Stomach smooth muscle (tissue), 2 donors: ENCODE measurements at regions not wholly inside any gene's neighbourhood (a gene's known extent, or its start where the extent isn't known, plus 50 kb on each side); places are given as distances from the start of the nearest gene placed in this dataset.

Experiments used
- H3K27ac ChIP-seq: one replicate; pipeline ENCODE4 v1.7.0; 2013; ENCODE audit warnings: mild to moderate bottlenecking, low read length, inconsistent platforms
- H3K27me3 ChIP-seq, 2 donors: one replicate each; pipeline ENCODE4 v1.7.0; 2013; ENCODE audit warnings: low read length in 2 of 2; ENCODE audit not compliant: insufficient read depth in 2 of 2, control insufficient read depth in 1 of 2
- H3K36me3 ChIP-seq, 2 donors: one replicate each; pipeline ENCODE4 v1.7.0; 2013; ENCODE audit warnings: low read length in 2 of 2; ENCODE audit not compliant: control insufficient read depth in 2 of 2, insufficient read depth in 2 of 2
- H3K4me1 ChIP-seq: one replicate; pipeline ENCODE4 v1.7.0; 2013; ENCODE audit warnings: low read length; ENCODE audit not compliant: control insufficient read depth, insufficient read depth
- H3K4me3 ChIP-seq, 2 donors: one replicate each; pipeline ENCODE4 v1.7.0; 2013; ENCODE audit warnings: low read length in 2 of 2
- H3K9ac ChIP-seq, 2 donors: one replicate each; pipeline ENCODE4 v1.7.0; 2013; ENCODE audit warnings: low read length in 2 of 2, mild to moderate bottlenecking in 1 of 2
- H3K9me3 ChIP-seq, 2 donors: one replicate each; pipeline ENCODE4 v1.7.0; 2013; ENCODE audit warnings: low read length in 2 of 2; ENCODE audit not compliant: control insufficient read depth in 2 of 2
- donor health status: healthy.
- donor health status: Pancreatic carcinoma.

DNA sequence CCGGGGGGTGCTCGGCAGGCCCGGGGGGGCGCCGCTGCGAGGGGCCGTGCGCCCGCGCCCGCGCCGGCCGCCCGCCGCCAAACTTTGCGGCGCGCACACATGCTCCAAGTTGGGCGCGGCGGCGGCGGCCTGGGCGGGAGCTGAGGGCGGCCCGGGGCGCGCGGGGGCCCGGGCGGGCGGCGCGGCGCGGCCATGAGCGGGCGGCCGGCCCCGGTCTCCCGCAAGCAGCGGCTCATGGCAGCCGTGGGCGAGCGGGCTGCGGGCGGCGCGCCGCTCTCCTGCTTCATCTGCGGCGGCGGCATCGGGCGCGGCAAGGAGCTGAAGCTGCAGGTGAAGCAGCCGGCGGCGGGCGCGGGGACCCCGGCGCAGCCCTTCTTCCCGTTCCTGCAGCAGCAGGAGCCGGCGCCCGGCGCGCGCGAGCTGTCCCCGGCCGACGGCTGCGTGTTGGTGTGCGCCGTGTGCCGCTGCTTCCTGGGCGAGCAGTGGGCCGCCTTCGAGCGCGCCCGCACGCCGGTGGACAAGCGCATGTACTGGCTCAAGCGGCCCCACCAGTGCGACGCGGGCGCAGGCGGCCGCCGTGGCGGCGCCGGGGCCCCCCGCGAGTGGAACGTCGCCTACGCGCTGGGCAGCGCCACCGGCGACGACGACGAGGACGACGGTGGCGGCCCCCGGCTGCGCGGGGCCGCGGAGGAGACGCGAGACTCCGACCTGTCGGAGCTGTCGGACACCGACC lies 57.2 kb upstream of the CIBAR2 start:
- peaks cover 77% of the 10 kb centered on the region for H3K4me1 ChIP-seq
- H3K9ac ChIP-seq, result no peak overlapping the region
- peak overlapping the region in 1 of 2 donors; percentile 71 for H3K4me3 ChIP-seq

DNA sequence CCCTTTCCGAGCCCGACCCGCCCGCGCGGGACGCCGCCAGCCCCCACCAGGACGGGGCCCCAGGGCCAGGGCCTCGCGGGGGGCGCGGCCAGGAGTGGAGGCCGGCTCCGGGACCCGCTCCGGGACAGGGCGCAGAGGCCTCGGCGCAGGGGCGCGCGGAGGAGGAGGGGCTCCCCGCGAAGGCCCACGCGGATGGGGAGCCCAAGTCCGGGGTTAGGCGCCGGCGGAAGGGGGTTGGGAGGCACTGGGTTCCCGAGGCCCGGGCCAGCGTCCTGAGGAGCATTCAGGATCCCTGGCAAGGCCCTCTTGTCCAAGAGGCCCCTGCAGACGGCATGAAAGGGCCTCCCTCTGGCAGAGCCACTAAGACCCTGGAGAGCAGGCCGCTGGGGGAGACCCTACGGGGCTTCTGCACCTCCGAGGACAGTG lies 57.8 kb upstream of the CIBAR2 start:
- H3K27ac ChIP-seq, result no peak overlapping the region
- no peaks in the 10 kb centered on the region for H3K36me3 ChIP-seq
- H3K4me1 ChIP-seq, result peaks cover 76% of the 10 kb centered on the region
- no peak overlapping the region for H3K9ac ChIP-seq
- H3K4me3 ChIP-seq, result peak overlapping the region in 1 of 2 donors; percentile 71
- no peaks in the 10 kb centered on the region for H3K9me3 ChIP-seq
- no peaks in the 10 kb centered on the region for H3K27me3 ChIP-seq

More for the DNA sequence above, 57.2 kb upstream of the CIBAR2 start:
- Histone ChIP-seq H3K9me3 (no peaks in the 10 kb centered on the region), H3K36me3 (no peaks in the 10 kb centered on the region), H3K27ac (no peak overlapping the region), H3K27me3 (no peaks in the 10 kb centered on the region)

DNA sequence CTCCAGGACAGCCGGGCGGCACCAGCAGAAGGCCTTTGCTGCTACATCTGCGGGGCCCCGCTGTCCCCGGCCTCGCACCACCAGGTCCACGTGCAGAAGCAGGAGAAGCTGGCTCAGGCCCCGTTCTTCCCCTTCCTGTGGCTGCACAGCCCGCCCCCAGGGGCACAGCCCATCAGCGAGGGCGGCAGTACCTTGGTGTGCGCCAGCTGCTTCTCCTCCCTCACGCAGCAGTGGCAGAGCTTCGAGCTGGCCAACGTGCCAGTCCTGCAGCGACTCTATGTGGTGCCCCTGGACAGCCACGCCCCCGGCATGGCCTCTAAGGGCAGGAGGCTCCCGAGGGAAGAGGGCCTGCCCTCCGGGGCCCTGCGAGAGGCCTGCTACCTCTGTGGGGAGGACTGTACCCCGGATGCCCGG lies 58.3 kb upstream of the CIBAR2 start:
- Histone ChIP-seq H3K4me1 (peaks cover 76% of the 10 kb centered on the region), H3K27ac (no peak overlapping the region), H3K27me3 (no peaks in the 10 kb centered on the region), H3K9ac (no peak overlapping the region), H3K9me3 (no peaks in the 10 kb centered on the region), H3K36me3 (no peaks in the 10 kb centered on the region), H3K4me3 (peak overlapping the region in 1 of 2 donors; percentile 71)

DNA sequence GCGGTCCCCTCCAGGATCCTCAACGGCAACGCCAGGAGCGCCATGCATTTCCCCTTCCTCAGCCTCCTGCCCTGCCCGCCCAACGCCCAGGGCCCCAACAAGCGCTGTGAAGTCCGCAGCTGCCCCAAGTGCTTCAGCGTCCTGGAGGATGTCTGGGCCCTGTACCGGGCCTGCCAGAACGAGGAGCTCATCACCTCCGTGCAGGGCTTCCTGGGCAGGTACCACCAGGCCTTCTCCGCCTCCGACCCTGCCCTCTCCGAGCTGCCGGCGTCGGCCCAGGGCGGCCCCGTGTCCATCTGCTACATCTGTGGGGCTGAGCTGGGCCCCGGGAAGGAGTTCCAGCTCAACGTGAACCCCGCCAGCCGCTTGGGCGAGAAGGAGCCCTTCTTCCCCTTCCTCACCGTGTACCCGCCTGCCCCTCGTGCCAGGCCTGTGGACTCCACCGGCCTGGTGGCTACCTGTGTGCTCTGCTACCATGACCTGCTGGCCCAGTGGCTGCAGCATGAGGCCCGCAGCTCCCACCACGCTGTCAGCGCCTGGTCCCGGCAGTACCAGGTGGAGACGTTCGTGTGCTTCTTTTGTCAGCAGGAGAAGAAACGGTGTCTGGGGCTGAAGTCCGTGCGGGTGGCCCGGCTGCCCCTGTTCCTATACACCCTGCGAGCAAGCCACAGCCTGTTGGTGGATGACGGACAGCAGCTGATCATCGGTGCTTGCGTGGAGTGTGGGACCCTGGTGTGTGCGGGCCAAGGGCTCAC lies 58.9 kb upstream of the CIBAR2 start:
- Histone ChIP-seq H3K9ac (no peak overlapping the region), H3K36me3 (no peaks in the 10 kb centered on the region), H3K27me3 (no peaks in the 10 kb centered on the region), H3K4me3 (peak overlapping the region; percentile 18 to 71), H3K4me1 (peaks cover 75% of the 10 kb centered on the region), H3K27ac (no peak overlapping the region), H3K9me3 (no peaks in the 10 kb centered on the region)

DNA sequence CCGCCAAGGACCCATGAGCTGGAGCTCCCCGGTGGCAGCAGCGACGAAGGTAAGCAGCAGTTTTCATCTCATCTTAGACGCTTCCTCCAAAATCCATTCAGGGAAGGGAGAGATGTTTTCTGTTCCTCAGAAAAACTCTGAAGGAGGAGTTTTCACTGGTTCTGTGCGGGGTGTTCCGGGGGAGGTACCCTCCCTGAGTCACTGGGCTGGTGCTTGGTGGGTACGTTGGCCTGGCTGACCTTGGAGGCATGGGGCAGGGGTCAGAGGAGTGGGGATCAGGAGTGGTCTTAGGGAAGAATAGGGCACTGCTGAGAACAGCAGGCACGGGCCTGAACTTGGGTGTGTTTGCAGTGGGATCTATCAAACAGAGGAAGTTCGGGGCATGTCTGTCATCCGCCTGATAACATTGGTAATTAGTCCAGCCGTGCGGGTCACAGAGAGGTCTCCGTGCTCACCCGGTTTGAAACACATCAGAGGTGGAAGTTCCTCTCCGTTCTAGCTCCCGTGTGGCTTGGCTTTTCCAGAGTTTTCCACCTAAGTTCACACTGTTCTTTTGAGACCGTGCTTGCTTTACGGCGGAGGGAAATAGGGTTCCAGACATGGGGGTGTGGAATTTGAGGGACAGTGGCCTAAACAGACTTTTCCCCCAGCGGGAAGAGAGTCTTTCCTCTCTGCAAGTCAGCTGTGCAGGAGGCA lies 59.6 kb upstream of the CIBAR2 start:
- Histone ChIP-seq H3K27ac (no peak overlapping the region), H3K4me3 (peak overlapping the region; percentile 18 to 71), H3K9me3 (no peaks in the 10 kb centered on the region), H3K36me3 (no peaks in the 10 kb centered on the region), H3K27me3 (no peaks in the 10 kb centered on the region), H3K9ac (peak overlapping the region in 1 of 2 donors; percentile 36), H3K4me1 (peaks cover 77% of the 10 kb centered on the region)

DNA sequence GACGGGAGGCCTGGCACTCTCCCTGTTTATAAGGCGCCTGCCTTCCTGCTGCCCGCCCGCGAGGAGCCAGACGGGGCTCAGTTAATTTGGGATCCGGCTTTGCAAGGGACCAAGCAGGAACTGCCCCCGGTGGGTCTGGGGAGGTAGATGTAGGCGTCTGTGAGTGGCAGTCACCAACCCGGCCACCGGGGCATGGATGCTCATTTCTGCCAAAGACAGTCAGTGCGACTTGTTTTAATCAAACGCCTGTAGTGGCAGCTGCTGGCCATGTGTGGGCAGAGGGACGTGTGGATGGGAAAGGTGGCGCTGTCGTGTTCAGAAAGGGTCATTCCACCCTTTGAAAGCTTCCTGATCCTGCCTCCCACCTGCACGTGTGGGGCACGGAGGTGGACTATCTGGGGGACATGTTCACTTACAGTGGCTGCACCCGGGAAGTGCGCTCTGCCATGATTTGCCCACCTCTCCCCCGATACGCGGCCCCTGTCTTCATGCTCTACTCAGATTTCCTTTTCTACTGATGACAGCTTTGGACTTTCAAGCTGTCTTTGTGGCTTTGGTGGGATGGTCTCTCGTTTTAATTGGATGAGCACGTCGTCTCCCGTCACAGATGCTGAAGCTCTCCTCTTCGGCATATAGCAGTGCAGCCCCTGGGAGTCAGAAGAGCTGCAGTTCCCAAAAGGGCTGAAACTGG lies 60.3 kb upstream of the CIBAR2 start:
- Histone ChIP-seq H3K27ac (no peak overlapping the region), H3K4me3 (peak overlapping the region; percentile 9 to 71)

DNA sequence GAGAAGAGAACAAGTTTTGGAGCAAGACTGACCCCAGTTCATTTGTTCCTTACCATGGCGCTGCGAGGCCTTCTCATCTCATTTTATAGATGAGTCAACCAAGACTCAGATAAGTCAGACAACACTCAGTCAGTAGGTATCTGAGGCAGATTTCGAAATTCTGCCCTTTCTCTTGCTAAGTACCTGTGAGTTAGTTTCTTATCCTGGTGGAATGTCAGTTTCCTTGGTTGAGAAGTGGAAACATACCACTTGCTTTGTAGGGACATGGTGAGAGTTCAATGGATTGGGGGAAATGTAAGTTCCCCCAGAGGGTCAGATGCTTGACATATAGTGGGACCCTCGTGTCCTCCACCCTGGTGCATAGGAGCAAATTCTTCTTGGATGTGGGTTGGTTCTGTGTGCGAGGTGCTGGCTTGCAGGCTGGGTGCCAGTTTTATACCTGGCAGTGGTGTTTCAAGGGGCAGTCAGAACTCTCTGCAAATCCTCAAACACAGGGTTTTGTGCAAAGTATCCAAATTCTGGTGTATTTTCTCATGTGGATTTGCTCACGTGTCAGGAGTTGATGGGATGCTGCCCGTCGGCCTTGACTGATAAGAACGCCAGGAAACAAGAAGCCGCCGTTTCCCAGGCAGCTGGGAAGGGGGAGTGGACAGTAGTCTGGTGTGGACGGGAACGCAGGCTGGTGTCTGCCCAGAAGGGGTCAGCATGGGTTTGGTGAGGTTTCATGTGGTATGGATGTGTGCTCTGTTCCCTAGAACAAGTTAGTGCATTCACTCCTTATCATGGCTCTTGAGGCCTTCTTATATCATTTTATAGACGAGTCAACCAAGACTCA lies 61.1 kb upstream of the CIBAR2 start:
- Histone ChIP-seq H3K4me3 (peak overlapping the region in 1 of 2 donors; percentile 71), H3K9ac (no peak overlapping the region), H3K4me1 (peaks cover 78% of the 10 kb centered on the region), H3K9me3 (no peaks in the 10 kb centered on the region), H3K27me3 (no peaks in the 10 kb centered on the region), H3K36me3 (no peaks in the 10 kb centered on the region), H3K27ac (no peak overlapping the region)

More for the DNA sequence above, 60.3 kb upstream of the CIBAR2 start:
- Histone ChIP-seq H3K27me3 (no peaks in the 10 kb centered on the region), H3K36me3 (no peaks in the 10 kb centered on the region), H3K9ac (no peak overlapping the region), H3K4me1 (peaks cover 82% of the 10 kb centered on the region), H3K9me3 (no peaks in the 10 kb centered on the region)

DNA sequence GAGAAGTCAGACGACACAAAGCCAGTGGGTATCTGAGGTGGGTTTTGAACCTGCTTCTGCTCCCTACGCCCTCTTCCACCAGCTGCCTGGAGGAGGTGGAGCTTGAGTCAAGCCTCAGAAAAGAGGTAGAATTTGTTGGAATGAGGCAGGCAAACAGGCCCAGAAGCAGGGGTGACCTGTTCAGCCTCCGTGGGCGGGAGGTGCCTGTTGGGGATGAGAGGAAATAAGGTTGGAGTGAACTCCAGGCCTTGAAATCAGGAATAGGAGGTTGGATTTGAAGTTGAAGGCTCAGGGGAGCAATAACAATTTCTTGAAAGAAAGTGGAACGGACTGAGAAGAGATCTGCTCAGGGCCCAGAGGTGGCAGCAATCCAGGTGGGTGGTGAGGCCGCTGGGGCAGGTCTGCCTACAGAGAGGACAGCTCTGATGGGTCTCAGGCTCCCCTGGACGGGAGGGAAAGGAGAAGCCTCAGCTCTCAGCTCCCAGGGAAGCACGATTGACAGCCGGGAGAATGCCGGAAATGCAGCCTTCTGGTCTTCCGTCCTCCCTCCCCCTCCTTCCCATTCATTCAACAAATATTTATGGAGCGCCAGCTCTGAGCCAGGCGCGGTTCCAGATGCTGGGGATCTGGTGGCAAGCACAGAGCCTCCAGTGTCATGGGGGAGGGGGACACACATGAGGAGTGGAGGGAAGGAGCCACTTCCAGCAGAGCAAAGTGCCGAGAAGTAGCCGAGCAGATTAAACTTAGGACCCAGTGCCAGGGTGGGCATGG lies 61.9 kb upstream of the CIBAR2 start:
- Histone ChIP-seq H3K4me3 (peak overlapping the region in 1 of 2 donors; percentile 71), H3K27me3 (no peaks in the 10 kb centered on the region), H3K27ac (peak overlapping the region; percentile 2), H3K9me3 (no peaks in the 10 kb centered on the region), H3K36me3 (no peaks in the 10 kb centered on the region), H3K4me1 (peaks cover 75% of the 10 kb centered on the region), H3K9ac (no peak overlapping the region)

DNA sequence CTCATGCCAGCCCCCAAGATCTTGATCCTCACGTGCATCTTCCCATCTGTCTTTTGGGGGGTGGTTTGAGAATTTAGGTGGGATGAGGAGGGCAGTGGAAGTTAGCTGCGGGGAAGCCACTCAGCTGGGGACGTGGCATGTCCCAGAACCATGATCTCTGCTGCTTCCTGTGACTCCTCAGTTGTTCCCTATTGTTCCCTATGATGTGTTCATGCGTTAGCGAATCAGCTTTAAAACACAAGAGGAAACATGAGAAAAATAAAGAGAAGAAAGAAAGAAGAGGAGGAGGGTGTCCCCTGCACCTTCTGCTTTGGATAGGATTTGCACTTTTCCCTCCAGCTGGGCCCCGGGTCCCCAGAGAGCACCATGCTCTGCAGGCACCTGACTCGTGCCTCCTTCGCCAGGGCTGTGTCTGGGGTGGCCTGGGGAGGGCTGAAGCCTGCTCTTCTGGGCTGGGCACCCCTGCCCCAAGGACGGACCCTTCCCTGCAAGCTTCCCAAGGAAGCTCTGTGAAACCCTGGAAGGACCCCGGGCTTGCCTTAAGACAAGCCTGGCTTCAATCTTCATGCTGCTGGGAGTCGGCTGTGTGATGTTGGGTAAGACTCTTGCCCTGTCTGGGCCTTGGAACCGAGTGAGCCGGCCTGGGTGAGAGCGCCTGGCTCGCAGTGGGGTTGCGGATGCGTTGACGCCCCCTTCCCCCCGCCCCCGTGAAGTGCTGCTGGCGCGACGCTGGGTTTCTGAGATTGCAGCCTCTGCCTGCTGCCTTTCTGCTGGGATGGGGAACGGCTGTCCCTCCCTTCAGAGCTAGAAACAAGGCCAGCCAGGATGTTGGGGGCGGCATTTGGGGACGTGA lies 62.8 kb upstream of the CIBAR2 start:
- Histone ChIP-seq H3K9ac (no peak overlapping the region), H3K9me3 (no peaks in the 10 kb centered on the region), H3K4me1 (peaks cover 68% of the 10 kb centered on the region), H3K27me3 (no peaks in the 10 kb centered on the region), H3K27ac (no peak overlapping the region), H3K36me3 (no peaks in the 10 kb centered on the region), H3K4me3 (no peak overlapping the region)
